GM10248 (cell line): ENCODE measurements at regions not wholly inside any gene's neighbourhood (a gene's known extent, or its start where the extent isn't known, plus 50 kb on each side); places are given as distances from the start of the nearest gene placed in this dataset.

Experiments
- CTCF ChIA-PET: fragments of 300-600 bp; sonication (Branson Sonifier 250); formaldehyde crosslinking; extraction: SDS; loops from one replicate; lab custom pipeline; 2021; ENCODE audit warnings: antibody characterized with exemption; lab: Yijun Ruan, JAX
- POLR2A ChIA-PET: fragments of 350-650 bp; sonication (Branson Sonifier 250); formaldehyde crosslinking; extraction: SDS; loops from one replicate; lab custom pipeline; 2020; ENCODE audit warnings: antibody characterized with exemption; lab: Yijun Ruan, JAX
- DNase-seq: peaks from one replicate; pipeline ENCODE4 v3.0.0; 2012; ENCODE audit errors: extremely low spot score
- CTCF ChIP-seq: IDR thresholded peaks from 2 replicates; pipeline ENCODE4 v1.5.1; 2012; ENCODE audit warnings: mild to moderate bottlenecking, low read depth; ENCODE audit errors: extremely low read depth, missing control alignments, control extremely low read depth

- ChIA-PET POLR2A (no interaction called here), CTCF (interaction anchor here (1.0 to 4.3 kb wide), 9 partner anchors 10 to 414 kb away, joined by 3 to 17 read pairs (median 5); no protein-coding TSS in a partner anchor)
- TF ChIP-seq CTCF: no peak
- DNase-seq: no peak
Measured at GRCh38 chr3:43783987-43784639, 93.4 kb downstream of the ABHD5 start.

GRCh38 chr3:43784640-43785011 is 93.9 kb downstream of the ABHD5 start:
- TF ChIP-seq CTCF: no peak
- DNase-seq: no peak
- ChIA-PET POLR2A (no interaction called here), CTCF (interaction anchor here (1.0 to 4.3 kb wide), 8 partner anchors 9 to 414 kb away, joined by 3 to 17 read pairs (median 5); no protein-coding TSS in a partner anchor)

- no peak for TF ChIP-seq CTCF
- POLR2A ChIA-PET: no interaction called here
- DNase-seq: no peak
- CTCF ChIA-PET: interaction anchor here (1.2 to 4.3 kb wide), 4 partner anchors 8 to 70 kb away, joined by 4 to 17 read pairs (median 10); no protein-coding TSS in a partner anchor
Measured at GRCh38 chr3:43785551-43785950, 94.8 kb downstream of the ABHD5 start.

- DNase-seq: no peak
- TF ChIP-seq CTCF: no peak
- CTCF ChIA-PET: interaction anchor here (1.2 to 4.3 kb wide), 3 partner anchors 8 to 21 kb away, joined by 4 to 17 read pairs (median 8); no protein-coding TSS in a partner anchor
- POLR2A ChIA-PET: no interaction called here
Measured at GRCh38 chr3:43786102-43786501, 95.4 kb downstream of the ABHD5 start.

- CTCF ChIA-PET: interaction anchor here (1.2 to 4.3 kb wide), 3 partner anchors 12 to 22 kb away, joined by 3 to 17 read pairs (median 4); no protein-coding TSS in a partner anchor
- POLR2A ChIA-PET: no interaction called here
- DNase-seq: no peak
- no peak for TF ChIP-seq CTCF
Measured at GRCh38 chr3:43786526-43787305, 96.0 kb downstream of the ABHD5 start.

GRCh38 chr3:43787330-43787729 is 96.6 kb downstream of the ABHD5 start:
- DNase-seq: no peak
- CTCF ChIA-PET: interaction anchor here (1.4 to 4.3 kb wide), 2 partner anchors 13 to 18 kb away, joined by 3 to 17 read pairs; no protein-coding TSS in a partner anchor
- POLR2A ChIA-PET: no interaction called here
- no peak for TF ChIP-seq CTCF
